HFFc6 (cell line): ENCODE measurements at regions not wholly inside any gene's neighbourhood (a gene's known extent, or its start where the extent isn't known, plus 50 kb on each side); places are given as distances from the start of the nearest gene placed in this dataset.

ENCODE experiments used
- DNase-seq: peaks from one replicate; pipeline ENCODE4 v3.0.0-alpha.2; 2018
- H3K27ac Mint-ChIP-seq: 2 replicates; pipeline ENCODE4 v1.8.0; 2020; ENCODE audit warnings: mild to moderate bottlenecking, mixed read lengths
- H3K27me3 Mint-ChIP-seq: 2 replicates; pipeline ENCODE4 v1.8.0; 2021; ENCODE audit warnings: mild to moderate bottlenecking, moderate library complexity, mixed read lengths; ENCODE audit not compliant: insufficient read depth
- H3K36me3 Mint-ChIP-seq: 2 replicates; pipeline ENCODE4 v1.8.0; 2021; ENCODE audit warnings: low read depth, mixed read lengths
- H3K4me1 Mint-ChIP-seq: 2 replicates; pipeline ENCODE4 v1.8.0; 2020; ENCODE audit warnings: low read depth, mixed read lengths
- H3K4me3 Mint-ChIP-seq: 2 replicates; pipeline ENCODE4 v1.8.0; 2020; ENCODE audit warnings: mild to moderate bottlenecking, moderate library complexity, mixed read lengths
- H3K9me3 Mint-ChIP-seq: 2 replicates; pipeline ENCODE4 v1.8.0; 2020; ENCODE audit warnings: mild to moderate bottlenecking, mixed read lengths
- CTCF ChIP-seq: fragments of 200-600 bp; sonication (generic); IDR thresholded peaks from 2 replicates; pipeline ENCODE4 v1.5.0; 2021; ENCODE audit warnings: antibody characterized with exemption, mild to moderate bottlenecking

GRCh38 chr6:166806217-166806838, 150.0 kb downstream of the RNASET2 start:
- H3K9me3 Mint-ChIP-seq: peaks cover 44% of the 10 kb centered on the region

GRCh38 chr6:166803471-166803870, 152.9 kb downstream of the RNASET2 start:
- peaks cover 34% of the 10 kb centered on the region for H3K9me3 Mint-ChIP-seq
- TF ChIP-seq CTCF: no peak
- no peak for DNase-seq
- no peaks in the 10 kb centered on the region for H3K27me3 Mint-ChIP-seq
- H3K27ac Mint-ChIP-seq: no peak overlapping the region
- H3K4me1 Mint-ChIP-seq: no peaks in the 10 kb centered on the region
- H3K36me3 Mint-ChIP-seq: peaks cover 15% of the 10 kb centered on the region; the same call in 1 of the 2 replicates
- H3K4me3 Mint-ChIP-seq: no peak overlapping the region

More at GRCh38 chr6:166806217-166806838, 150.0 kb downstream of the RNASET2 start:
- Mint-ChIP-seq H3K4me3 (no peak overlapping the region), H3K36me3 (peaks cover 15% of the 10 kb centered on the region; the same call in 1 of the 2 replicates), H3K4me1 (no peaks in the 10 kb centered on the region), H3K27ac (no peak overlapping the region), H3K27me3 (no peaks in the 10 kb centered on the region)
- no peak for TF ChIP-seq CTCF
- DNase-seq: no peak

- no peak for TF ChIP-seq CTCF
- H3K9me3 Mint-ChIP-seq: peaks cover 25% of the 10 kb centered on the region
- H3K27me3 Mint-ChIP-seq: no peaks in the 10 kb centered on the region
- peaks cover 9% of the 10 kb centered on the region; the same call in 1 of the 2 replicates for H3K36me3 Mint-ChIP-seq
- H3K4me3 Mint-ChIP-seq: no peak overlapping the region
- H3K27ac Mint-ChIP-seq: no peak overlapping the region
- no peaks in the 10 kb centered on the region for H3K4me1 Mint-ChIP-seq
- no peak for DNase-seq
Observed at GRCh38 chr6:166802401-166802800, 153.9 kb downstream of the RNASET2 start.

- TF ChIP-seq CTCF: no peak
- Mint-ChIP-seq H3K9me3 (peaks cover 10% of the 10 kb centered on the region), H3K27me3 (peaks cover 2% of the 10 kb centered on the region; the same call in 1 of the 2 replicates), H3K4me3 (no peak overlapping the region), H3K4me1 (no peaks in the 10 kb centered on the region), H3K27ac (no peak overlapping the region), H3K36me3 (no peaks in the 10 kb centered on the region)
- DNase-seq: no peak
Observed at GRCh38 chr6:166800137-166800536, 156.2 kb downstream of the RNASET2 start.

- peaks cover 8% of the 10 kb centered on the region for H3K9me3 Mint-ChIP-seq
Observed at GRCh38 chr6:166798652-166799051, 157.7 kb downstream of the RNASET2 start.

More at GRCh38 chr6:166798652-166799051, 157.7 kb downstream of the RNASET2 start:
- no peaks in the 10 kb centered on the region for H3K36me3 Mint-ChIP-seq
- no peak for DNase-seq
- H3K27ac Mint-ChIP-seq: no peak overlapping the region
- H3K4me3 Mint-ChIP-seq: no peak overlapping the region
- no peak for TF ChIP-seq CTCF
- peaks cover 2% of the 10 kb centered on the region; the same call in 1 of the 2 replicates for H3K27me3 Mint-ChIP-seq
- no peaks in the 10 kb centered on the region for H3K4me1 Mint-ChIP-seq
